Activated naive CD4-positive, alpha-beta T cell treated with anti-CD3 and anti-CD28 coated beads, Interleukin-2, amount 10 ng/mL, durations not matched to agents 7 days and 5 days (primary cell): ENCODE measurements at regions not wholly inside any gene's neighbourhood (a gene's known extent, or its start where the extent isn't known, plus 50 kb on each side); places are given as distances from the start of the nearest gene placed in this dataset.

Source experiments
- CTCF ChIA-PET: fragments of 350-600 bp; sonication (Branson Sonifier 250); formaldehyde crosslinking; loops from one replicate; lab custom pipeline; 2021; ENCODE audit warnings: antibody characterized with exemption; lab: Charles Lee
- DNase-seq: peaks from one replicate; pipeline ENCODE4 v3.0.0-alpha.2; 2020
- H3K27ac Mint-ChIP-seq: one replicate; pipeline ENCODE4 v1.8.0; 2021; ENCODE audit warnings: mild to moderate bottlenecking, moderate library complexity, mixed read lengths
- H3K27me3 Mint-ChIP-seq: one replicate; pipeline ENCODE4 v1.8.0; 2021; ENCODE audit warnings: mild to moderate bottlenecking, mixed read lengths
- H3K36me3 Mint-ChIP-seq: one replicate; pipeline ENCODE4 v1.8.0; 2021; ENCODE audit warnings: mixed read lengths
- H3K4me1 Mint-ChIP-seq: one replicate; pipeline ENCODE4 v1.8.0; 2021; ENCODE audit warnings: mixed read lengths
- H3K4me3 Mint-ChIP-seq: one replicate; pipeline ENCODE4 v1.8.0; 2021; ENCODE audit warnings: mild to moderate bottlenecking, moderate library complexity, mixed read lengths
- H3K9me3 Mint-ChIP-seq: one replicate; pipeline ENCODE4 v1.8.0; 2021; ENCODE audit warnings: mixed read lengths

DNA sequence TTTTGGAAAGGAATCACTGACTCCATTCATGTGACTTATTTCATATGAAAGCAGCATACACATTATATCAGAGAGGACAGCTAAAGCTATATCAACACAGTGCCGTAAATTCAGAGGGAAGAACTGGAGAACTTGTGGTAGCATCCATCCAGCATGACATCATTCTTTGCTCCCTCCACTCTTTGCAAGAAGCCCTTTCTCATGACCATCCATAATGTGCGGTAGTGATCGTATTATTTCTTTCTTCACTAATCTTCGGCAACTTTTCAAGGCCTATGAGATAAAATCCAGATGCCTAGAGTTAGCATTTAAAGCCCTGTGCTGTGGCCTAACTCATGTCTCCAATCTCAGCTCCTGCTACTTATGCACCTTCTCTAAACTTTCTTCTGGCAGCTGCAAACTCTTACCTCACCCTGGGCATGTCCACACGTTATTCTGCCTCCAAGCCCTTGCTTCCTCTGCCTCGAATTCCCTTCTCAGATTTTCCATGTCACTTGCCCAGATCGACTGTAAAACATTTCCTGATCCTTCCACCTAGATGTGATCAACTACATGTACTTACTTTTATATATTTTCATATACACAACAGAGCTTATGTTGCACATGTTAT is 307.3 kb upstream of the SGCD start:
- no peaks in the 10 kb centered on the region for H3K4me1 Mint-ChIP-seq
- DNase-seq: no peak
- no peak overlapping the region for H3K27ac Mint-ChIP-seq
- CTCF ChIA-PET: no interaction called here
- H3K36me3 Mint-ChIP-seq: no peaks in the 10 kb centered on the region
- peaks cover 5% of the 10 kb centered on the region for H3K27me3 Mint-ChIP-seq
- H3K4me3 Mint-ChIP-seq: no peak overlapping the region
- H3K9me3 Mint-ChIP-seq: no peaks in the 10 kb centered on the region

DNA sequence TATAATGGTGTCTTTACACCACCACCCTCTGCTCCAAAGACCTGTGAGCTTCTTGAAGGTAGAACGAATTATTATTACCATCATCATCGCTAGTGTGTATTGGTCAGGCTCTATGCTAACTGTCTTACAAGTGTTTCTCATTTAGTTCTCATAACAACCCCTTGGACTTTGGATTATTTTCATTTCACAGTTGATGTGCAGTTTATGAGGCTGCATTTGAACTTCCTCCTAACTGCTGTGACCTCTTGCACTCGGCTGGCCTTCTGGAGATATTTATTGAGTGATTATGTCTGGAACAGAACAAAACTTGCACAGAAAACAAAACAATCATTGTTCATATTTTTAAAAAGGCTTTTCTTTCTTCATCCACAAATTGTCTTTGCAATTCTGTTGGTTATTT is 306.3 kb upstream of the SGCD start:
- H3K36me3 Mint-ChIP-seq: no peaks in the 10 kb centered on the region
- CTCF ChIA-PET: no interaction called here
- no peak overlapping the region for H3K4me3 Mint-ChIP-seq
- no peaks in the 10 kb centered on the region for H3K9me3 Mint-ChIP-seq
- H3K27me3 Mint-ChIP-seq: peaks cover 5% of the 10 kb centered on the region
- DNase-seq: no peak
- H3K27ac Mint-ChIP-seq: no peak overlapping the region
- no peaks in the 10 kb centered on the region for H3K4me1 Mint-ChIP-seq

DNA sequence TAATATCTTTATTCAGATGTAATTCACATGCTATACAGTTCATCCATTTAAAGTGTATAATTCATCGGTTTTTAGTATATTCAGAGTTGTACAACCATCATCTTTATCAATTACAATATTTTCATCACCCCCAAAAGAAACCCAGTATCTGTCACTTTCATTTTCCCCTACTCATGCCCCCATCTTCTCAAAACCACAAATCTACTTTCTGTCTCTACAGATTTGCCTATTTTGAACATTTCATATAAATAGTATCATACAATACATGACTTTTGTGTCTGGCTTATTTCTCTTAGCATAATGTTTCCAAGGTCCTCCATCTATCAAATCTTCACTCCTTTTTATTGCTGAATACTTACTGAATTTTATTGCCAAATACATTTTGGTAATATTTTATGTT is 305.1 kb upstream of the SGCD start:
- Mint-ChIP-seq H3K9me3 (no peaks in the 10 kb centered on the region), H3K27me3 (peaks cover 5% of the 10 kb centered on the region), H3K36me3 (no peaks in the 10 kb centered on the region), H3K4me1 (no peaks in the 10 kb centered on the region), H3K27ac (no peak overlapping the region), H3K4me3 (no peak overlapping the region)
- CTCF ChIA-PET: no interaction called here
- no peak for DNase-seq

DNA sequence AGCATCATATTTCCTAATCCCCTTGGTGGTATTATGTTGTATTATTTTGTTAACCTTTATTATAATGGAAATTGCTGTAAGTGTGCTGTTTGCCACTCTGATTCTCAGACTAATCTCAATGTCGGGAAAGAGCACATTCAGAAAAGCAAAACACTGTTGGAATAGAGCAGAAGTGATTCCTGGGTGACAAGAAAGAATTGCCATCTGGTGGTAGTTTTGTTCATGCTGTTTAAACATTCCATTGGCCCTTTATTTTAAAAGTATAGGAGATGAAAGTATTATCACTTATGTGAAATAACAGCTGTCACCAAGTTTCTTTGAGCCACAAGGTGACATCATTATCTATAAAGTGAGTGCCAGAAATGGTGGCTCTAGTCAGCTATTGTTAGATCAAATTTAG is 301.3 kb upstream of the SGCD start:
- no peaks in the 10 kb centered on the region for H3K36me3 Mint-ChIP-seq
- H3K27ac Mint-ChIP-seq: no peak overlapping the region
- H3K4me3 Mint-ChIP-seq: no peak overlapping the region
- no peaks in the 10 kb centered on the region for H3K4me1 Mint-ChIP-seq
- CTCF ChIA-PET: interaction anchor here (1.0 kb wide), 1 partner anchor 11 kb away, joined by 3 read pairs; no protein-coding TSS in a partner anchor
- no peak for DNase-seq
- peaks cover 5% of the 10 kb centered on the region for H3K27me3 Mint-ChIP-seq
- no peaks in the 10 kb centered on the region for H3K9me3 Mint-ChIP-seq

DNA sequence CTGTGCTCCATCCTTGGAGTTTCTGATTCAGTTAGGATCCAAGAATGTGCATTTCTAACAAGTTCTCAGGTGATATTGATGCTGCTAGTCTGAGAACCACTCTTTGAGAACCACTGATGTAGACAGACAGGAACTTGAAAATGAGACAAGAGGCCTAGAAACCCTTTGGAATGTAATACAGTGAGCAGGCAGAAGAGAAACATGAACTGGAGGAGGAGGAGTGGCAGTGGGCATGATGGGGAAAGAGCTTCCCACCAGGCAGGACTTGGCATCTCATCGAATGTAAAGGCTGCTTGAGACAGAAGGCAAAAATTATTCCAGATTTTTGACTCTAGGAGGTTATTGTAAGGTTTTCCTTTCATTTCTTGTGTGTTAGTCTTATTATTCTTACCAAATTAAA is 295.8 kb upstream of the SGCD start:
- no peaks in the 10 kb centered on the region for H3K36me3 Mint-ChIP-seq
- CTCF ChIA-PET: no interaction called here
- H3K9me3 Mint-ChIP-seq: no peaks in the 10 kb centered on the region
- no peak overlapping the region for H3K27ac Mint-ChIP-seq
- DNase-seq: no peak
- H3K4me1 Mint-ChIP-seq: no peaks in the 10 kb centered on the region
- H3K4me3 Mint-ChIP-seq: no peak overlapping the region
- no peaks in the 10 kb centered on the region for H3K27me3 Mint-ChIP-seq

DNA sequence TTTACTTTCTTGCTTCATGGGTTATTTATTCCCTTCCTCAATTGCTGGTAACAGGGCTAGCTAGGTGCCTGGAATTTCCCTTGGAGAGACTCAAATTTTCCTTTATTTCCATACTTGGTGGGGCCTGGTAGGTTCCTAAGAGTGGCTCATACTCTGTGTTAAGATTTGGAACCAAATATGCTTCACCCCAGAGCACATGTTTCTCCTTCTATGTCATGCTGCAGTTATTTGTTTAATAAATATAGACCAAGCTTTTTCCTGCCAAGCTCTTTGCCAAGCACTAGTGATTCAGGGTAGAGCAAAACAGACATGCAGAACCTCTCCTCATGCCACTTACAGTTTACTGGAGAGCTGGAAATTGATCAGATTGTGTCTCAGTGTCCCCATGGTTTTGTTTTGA is 290.3 kb upstream of the SGCD start:
- Mint-ChIP-seq H3K36me3 (no peaks in the 10 kb centered on the region), H3K27me3 (no peaks in the 10 kb centered on the region), H3K4me3 (no peak overlapping the region), H3K27ac (no peak overlapping the region), H3K4me1 (no peaks in the 10 kb centered on the region), H3K9me3 (no peaks in the 10 kb centered on the region)
- CTCF ChIA-PET: no interaction called here
- no peak for DNase-seq

DNA sequence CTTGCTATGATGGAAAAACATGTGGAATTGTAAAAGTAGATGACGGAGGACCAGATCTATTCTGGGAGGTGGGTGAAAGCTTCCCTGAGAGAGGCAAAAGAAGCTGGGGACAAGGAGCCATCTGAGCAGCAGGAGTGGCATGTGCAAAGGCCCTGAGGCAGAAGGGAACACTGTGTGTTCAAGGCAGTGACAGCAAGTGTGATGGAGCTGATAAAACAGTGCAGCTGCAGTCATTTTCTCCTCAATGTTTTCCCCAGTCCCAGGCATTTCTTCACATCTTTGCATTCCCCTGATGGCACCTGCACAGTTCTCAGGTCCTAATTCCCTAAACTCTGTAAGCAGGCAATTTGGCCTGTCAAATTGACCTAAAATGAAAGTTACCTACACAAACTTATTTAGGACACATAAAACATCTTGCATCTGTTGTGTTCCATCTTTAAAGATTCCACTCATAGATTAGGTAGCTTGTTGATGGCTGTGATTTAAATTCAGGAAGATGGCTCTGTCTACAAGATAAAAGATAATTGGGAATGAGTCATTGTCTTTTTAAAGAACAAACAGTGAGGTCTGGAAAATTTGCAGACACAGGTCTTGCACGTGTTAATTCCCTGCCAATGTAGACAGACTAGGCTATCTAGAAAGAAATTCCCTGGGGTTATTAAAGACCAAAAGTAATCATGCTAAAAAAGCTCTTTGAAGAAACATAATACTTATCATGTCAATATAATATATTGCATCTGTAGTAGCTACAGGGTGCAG is 289.6 kb upstream of the SGCD start:
- no peaks in the 10 kb centered on the region for H3K36me3 Mint-ChIP-seq
- no peaks in the 10 kb centered on the region for H3K4me1 Mint-ChIP-seq
- H3K4me3 Mint-ChIP-seq: no peak overlapping the region
- H3K9me3 Mint-ChIP-seq: no peaks in the 10 kb centered on the region
- no peak for DNase-seq
- no peak overlapping the region for H3K27ac Mint-ChIP-seq
- H3K27me3 Mint-ChIP-seq: no peaks in the 10 kb centered on the region
- CTCF ChIA-PET: no interaction called here

DNA sequence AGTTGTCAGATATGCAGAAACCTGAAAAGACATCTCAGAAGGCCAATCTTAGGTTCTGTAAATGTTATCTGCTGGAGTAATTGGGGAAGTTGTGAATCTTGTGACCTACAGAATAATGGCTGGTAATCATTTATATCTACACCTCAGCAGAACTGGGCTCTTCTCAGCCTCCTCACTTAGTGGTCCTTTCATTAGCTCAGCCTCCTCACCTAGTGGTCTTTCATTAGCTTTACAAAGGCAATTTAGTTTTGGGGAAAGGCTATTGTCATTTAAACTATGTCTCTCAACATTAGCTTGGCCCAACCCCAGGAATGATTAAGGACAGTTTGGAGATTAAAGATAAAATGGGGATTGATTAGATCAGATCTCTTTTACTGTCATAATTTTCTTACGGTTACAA is 284.2 kb upstream of the SGCD start:
- H3K27ac Mint-ChIP-seq: no peak overlapping the region
- no peak overlapping the region for H3K4me3 Mint-ChIP-seq
- no peaks in the 10 kb centered on the region for H3K27me3 Mint-ChIP-seq
- H3K4me1 Mint-ChIP-seq: no peaks in the 10 kb centered on the region
- DNase-seq: no peak
- no peaks in the 10 kb centered on the region for H3K9me3 Mint-ChIP-seq
- no peaks in the 10 kb centered on the region for H3K36me3 Mint-ChIP-seq
- CTCF ChIA-PET: no interaction called here

DNA sequence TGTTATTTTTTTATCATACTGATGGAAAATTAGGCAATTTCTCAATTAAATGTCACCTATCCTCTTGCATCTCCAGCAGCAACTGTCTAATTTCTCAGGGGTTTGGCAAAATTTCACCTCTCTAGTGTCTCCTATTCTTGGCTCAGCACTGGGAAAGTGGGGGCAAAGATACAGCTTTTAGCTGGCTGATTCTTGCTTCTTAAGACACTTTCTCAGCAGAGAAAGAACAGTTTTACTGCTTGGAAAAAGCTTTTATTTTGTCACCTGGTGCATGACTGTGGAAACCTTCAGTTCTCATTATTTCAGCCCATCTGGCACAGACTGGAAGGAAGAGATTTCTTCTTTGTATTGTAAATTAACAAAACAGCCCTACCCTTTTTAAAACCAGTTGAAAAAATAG is 283.6 kb upstream of the SGCD start:
- no peak overlapping the region for H3K27ac Mint-ChIP-seq
- H3K9me3 Mint-ChIP-seq: no peaks in the 10 kb centered on the region
- H3K27me3 Mint-ChIP-seq: no peaks in the 10 kb centered on the region
- CTCF ChIA-PET: no interaction called here
- no peaks in the 10 kb centered on the region for H3K4me1 Mint-ChIP-seq
- no peak for DNase-seq
- no peaks in the 10 kb centered on the region for H3K36me3 Mint-ChIP-seq
- no peak overlapping the region for H3K4me3 Mint-ChIP-seq

DNA sequence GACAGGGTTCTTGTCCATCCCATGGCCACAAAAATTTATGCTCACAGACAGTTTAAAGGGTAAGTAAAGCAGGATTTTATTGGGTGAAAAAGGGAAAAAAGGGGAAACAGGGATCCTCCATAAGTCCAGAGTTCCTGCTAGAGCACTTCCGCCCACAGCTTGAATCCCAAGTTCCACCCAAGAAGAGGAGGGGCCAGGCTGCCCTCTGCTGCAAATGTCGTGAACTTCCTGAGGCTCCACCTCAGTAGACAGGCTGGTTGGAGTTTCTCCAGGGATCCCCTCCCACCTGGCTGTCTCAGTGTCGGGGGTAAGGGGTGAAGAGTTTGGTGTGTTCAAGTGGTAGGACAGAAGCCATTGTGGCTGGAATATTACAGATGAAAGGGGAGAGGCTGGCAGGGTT is 275.0 kb upstream of the SGCD start:
- CTCF ChIA-PET: no interaction called here
- Mint-ChIP-seq H3K36me3 (no peaks in the 10 kb centered on the region), H3K4me1 (no peaks in the 10 kb centered on the region), H3K27me3 (no peaks in the 10 kb centered on the region), H3K9me3 (no peaks in the 10 kb centered on the region), H3K4me3 (no peak overlapping the region), H3K27ac (no peak overlapping the region)
- no peak for DNase-seq

DNA sequence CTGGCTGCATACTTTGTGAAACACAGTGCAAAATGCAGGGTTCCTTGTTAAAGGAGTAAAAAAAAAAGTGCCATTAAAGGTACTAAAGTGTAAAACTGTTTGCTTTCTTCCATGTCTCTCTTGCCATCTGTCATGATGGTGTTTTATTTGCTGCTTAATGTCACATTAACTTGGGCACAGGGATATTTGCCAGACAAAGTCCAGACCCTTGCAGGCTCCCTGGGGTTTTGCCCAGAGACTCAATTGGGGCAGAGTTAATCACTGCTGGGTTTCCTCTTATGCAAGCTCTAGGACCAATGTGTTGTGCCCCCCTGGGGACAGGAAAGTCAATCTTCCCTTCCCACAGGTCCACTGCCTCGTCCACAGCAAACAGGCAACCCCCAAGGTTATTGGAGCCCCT is 274.3 kb upstream of the SGCD start:
- no peaks in the 10 kb centered on the region for H3K4me1 Mint-ChIP-seq
- H3K4me3 Mint-ChIP-seq: no peak overlapping the region
- no peak overlapping the region for H3K27ac Mint-ChIP-seq

DNA sequence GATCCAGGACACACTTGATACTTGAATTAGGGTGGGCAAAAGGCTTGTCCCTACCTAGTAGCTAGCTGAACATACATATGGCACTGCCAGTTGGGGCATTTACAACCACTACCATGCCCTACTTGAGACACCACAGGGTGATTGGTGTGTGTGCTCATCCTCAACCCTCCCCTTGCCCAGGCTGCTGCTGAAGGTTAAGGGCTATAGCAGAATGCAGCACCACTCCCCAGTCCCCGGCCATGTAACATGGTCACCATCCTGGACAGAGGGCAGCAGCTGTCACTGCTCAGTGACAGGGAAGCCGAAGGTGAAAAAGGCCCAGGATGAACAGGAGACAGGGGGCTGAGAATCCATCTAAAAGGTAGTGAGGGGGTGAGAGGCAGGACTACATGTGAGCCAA is 273.9 kb upstream of the SGCD start:
- Mint-ChIP-seq H3K9me3 (no peaks in the 10 kb centered on the region), H3K36me3 (no peaks in the 10 kb centered on the region), H3K27ac (no peak overlapping the region), H3K4me1 (no peaks in the 10 kb centered on the region), H3K4me3 (no peak overlapping the region), H3K27me3 (no peaks in the 10 kb centered on the region)
- DNase-seq: no peak
- CTCF ChIA-PET: no interaction called here

More for the DNA sequence above, 274.3 kb upstream of the SGCD start:
- Mint-ChIP-seq H3K36me3 (no peaks in the 10 kb centered on the region), H3K27me3 (no peaks in the 10 kb centered on the region), H3K9me3 (no peaks in the 10 kb centered on the region)
- no peak for DNase-seq
- CTCF ChIA-PET: no interaction called here

DNA sequence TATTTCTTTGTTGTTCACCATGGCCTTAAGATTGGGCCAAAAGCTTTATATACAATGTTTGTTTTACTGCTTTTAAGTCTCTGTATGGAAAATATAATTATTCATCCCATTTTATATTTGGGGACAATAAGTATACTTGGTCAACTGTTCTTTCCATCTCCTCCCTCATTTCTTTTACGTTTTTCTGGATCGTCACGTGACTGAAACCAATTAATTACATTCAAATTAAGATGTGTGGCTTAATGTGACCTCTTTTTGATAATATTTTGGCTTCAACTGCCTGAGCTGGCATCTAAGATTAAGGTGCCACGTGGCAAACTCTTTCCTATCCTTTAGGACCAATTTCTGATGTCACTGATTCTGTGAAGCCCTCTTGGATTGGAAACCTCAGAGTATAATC is 250.1 kb upstream of the SGCD start:
- H3K4me3 Mint-ChIP-seq: no peak overlapping the region
- H3K9me3 Mint-ChIP-seq: peaks cover 6% of the 10 kb centered on the region
- H3K4me1 Mint-ChIP-seq: no peaks in the 10 kb centered on the region
- CTCF ChIA-PET: no interaction called here
- no peaks in the 10 kb centered on the region for H3K36me3 Mint-ChIP-seq
- no peak for DNase-seq
- H3K27ac Mint-ChIP-seq: no peak overlapping the region
- no peaks in the 10 kb centered on the region for H3K27me3 Mint-ChIP-seq

DNA sequence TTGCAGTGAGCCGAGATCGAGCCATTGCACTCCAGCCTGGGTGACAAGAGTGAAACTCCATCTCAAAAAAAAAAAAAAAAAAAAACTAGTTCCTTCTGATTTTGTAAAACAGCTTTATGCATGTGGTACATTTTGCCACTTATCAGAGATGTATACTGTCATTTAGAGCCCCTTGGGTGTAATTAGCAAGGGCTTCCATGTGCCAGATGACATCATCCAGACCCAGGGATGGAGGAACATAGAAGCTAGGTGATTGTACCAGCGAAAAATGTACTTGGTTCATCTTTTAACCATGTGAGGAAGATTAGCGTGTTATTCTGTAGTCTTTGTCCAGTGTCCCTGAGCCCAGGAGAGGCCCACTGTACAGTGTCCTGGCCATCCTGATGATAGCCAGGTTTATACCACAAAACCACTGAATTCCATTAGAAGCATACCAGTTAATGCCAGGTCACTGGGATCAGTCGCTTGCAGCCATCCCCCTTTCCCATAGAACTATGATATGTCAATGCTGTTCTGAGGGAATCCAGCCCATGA is 239.3 kb upstream of the SGCD start:
- CTCF ChIA-PET: no interaction called here
- peaks cover 11% of the 10 kb centered on the region for H3K9me3 Mint-ChIP-seq
- no peak overlapping the region for H3K4me3 Mint-ChIP-seq
- H3K27me3 Mint-ChIP-seq: no peaks in the 10 kb centered on the region
- no peak overlapping the region for H3K27ac Mint-ChIP-seq
- H3K36me3 Mint-ChIP-seq: no peaks in the 10 kb centered on the region
- no peak for DNase-seq
- H3K4me1 Mint-ChIP-seq: no peaks in the 10 kb centered on the region
